ENCODE measurements at regions not wholly inside any gene's neighbourhood (a gene's known extent, or its start where the extent isn't known, plus 50 kb on each side); places are given as distances from the start of the nearest gene placed in this dataset.

GRCh38 chrX:76026751-76027150 lies 146.1 kb upstream of the PBDC1 start:
- Histone ChIP-seq H3K4me1 (no peaks in the 10 kb centered on the region), H3K9me3 (no peaks in the 10 kb centered on the region), H3K27me3 (ENCODE audit: low read depth) (no peaks in the 10 kb centered on the region), H3K4me3 (no peak overlapping the region), H3K36me3 (replicated peaks) (no peaks in the 10 kb centered on the region)
- DNase-seq (ENCODE audit: low spot score in 2 of 2), result no peak
- in situ Hi-C loops (cut with MboI; ENCODE audit: low sequenced_read_pairs), result no loop called here

GRCh38 chrX:76029385-76029784 lies 143.5 kb upstream of the PBDC1 start:
- DNase-seq (ENCODE audit: low spot score in 2 of 2), result no peak
- in situ Hi-C loops (cut with MboI; ENCODE audit: low sequenced_read_pairs), result no loop called here

DNA sequence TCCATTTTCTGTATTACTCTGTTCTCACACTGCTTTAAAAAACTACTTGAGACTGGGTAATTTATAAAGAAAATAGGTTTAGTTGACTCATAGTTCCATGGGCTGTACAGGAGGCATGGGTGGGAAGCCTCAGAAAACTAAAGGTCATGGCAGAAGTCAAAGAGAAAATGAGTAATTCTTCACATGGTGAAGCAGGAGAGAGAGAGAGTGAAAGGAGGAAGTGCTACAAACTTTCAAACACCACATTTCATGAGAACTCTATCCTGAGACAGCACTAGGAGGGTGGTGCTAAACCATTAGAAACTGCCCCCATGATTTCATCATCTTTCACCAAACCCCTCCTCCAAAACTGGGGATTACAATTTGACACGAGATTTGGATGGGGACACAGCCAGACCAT lies 108.0 kb upstream of the PBDC1 start:
- in situ Hi-C loops (cut with MboI; ENCODE audit: low sequenced_read_pairs), result no loop called here
- Histone ChIP-seq H3K4me1 (no peaks in the 10 kb centered on the region), H3K9me3 (no peaks in the 10 kb centered on the region), H3K27me3 (ENCODE audit: low read depth) (no peaks in the 10 kb centered on the region), H3K4me3 (no peak overlapping the region), H3K36me3 (replicated peaks) (no peaks in the 10 kb centered on the region)
- no peak for DNase-seq (ENCODE audit: low spot score in 2 of 2)

More at GRCh38 chrX:76029385-76029784, 143.5 kb upstream of the PBDC1 start:
- Histone ChIP-seq H3K4me1 (no peaks in the 10 kb centered on the region), H3K4me3 (no peak overlapping the region), H3K36me3 (replicated peaks) (no peaks in the 10 kb centered on the region), H3K27me3 (ENCODE audit: low read depth) (no peaks in the 10 kb centered on the region), H3K9me3 (no peaks in the 10 kb centered on the region)

DNA sequence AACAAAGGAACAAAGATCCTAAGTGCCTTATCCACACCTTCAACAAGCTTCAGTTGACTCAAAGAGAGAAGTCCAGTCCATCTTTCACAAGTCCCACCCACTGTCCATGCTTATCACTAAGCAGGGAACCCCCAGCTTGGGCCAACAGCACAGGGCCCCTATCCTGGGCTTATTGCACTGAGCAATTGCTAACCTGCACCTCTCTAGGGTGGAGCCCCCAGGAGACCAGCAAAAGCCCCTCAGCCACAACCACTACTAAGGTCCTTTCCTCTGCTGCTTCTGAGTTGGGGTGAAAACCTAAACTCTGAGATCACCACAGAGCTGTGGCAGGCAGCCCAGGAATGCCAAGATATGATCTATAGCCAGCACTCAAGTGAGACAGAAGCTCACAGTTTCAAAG lies 96.7 kb upstream of the PBDC1 start:
- in situ Hi-C loops (cut with MboI; ENCODE audit: low sequenced_read_pairs), result no loop called here

GRCh38 chrX:76109654-76110053 lies 63.2 kb upstream of the PBDC1 start:
- in situ Hi-C loops (cut with MboI; ENCODE audit: low sequenced_read_pairs), result no loop called here
- no peak for DNase-seq (ENCODE audit: low spot score in 2 of 2)
- H3K9me3 ChIP-seq, result no peaks in the 10 kb centered on the region
- no peaks in the 10 kb centered on the region for H3K4me1 ChIP-seq
- H3K4me3 ChIP-seq, result no peak overlapping the region
- no peaks in the 10 kb centered on the region for H3K27me3 ChIP-seq (ENCODE audit: low read depth)
- H3K36me3 ChIP-seq (replicated peaks), result no peaks in the 10 kb centered on the region

More for the DNA sequence above, 96.7 kb upstream of the PBDC1 start:
- DNase-seq (ENCODE audit: low spot score in 2 of 2), result no peak
- H3K36me3 ChIP-seq (replicated peaks), result no peaks in the 10 kb centered on the region
- no peak overlapping the region for H3K4me3 ChIP-seq
- H3K9me3 ChIP-seq, result no peaks in the 10 kb centered on the region
- H3K4me1 ChIP-seq, result no peaks in the 10 kb centered on the region
- H3K27me3 ChIP-seq (ENCODE audit: low read depth), result no peaks in the 10 kb centered on the region
